Fibroblast of the aortic adventitia (primary cell): ENCODE measurements at regions not wholly inside any gene's neighbourhood (a gene's known extent, or its start where the extent isn't known, plus 50 kb on each side); places are given as distances from the start of the nearest gene placed in this dataset.

Source experiments
- DNase-seq: peaks from one replicate; pipeline ENCODE4 v3.0.0-alpha.2; 2010; ENCODE audit warnings: low read depth
- H3K4me3 ChIP-seq: 2 replicates; pipeline ENCODE4 v1.5.1; 2011; ENCODE audit warnings: low read depth, mild to moderate bottlenecking, control low read depth, low read length, moderate library complexity
- TF ChIP-seq, protein P1 (sequence below): IDR thresholded peaks from 2 replicates; pipeline ENCODE4 v1.5.1; 2011; ENCODE audit warnings: mild to moderate bottlenecking, low read length, control low read depth, inconsistent platforms; ENCODE audit not compliant: insufficient read depth

- no peak overlapping the region for H3K4me3 ChIP-seq
- no peak for DNase-seq
- TF ChIP-seq, protein P1, sequence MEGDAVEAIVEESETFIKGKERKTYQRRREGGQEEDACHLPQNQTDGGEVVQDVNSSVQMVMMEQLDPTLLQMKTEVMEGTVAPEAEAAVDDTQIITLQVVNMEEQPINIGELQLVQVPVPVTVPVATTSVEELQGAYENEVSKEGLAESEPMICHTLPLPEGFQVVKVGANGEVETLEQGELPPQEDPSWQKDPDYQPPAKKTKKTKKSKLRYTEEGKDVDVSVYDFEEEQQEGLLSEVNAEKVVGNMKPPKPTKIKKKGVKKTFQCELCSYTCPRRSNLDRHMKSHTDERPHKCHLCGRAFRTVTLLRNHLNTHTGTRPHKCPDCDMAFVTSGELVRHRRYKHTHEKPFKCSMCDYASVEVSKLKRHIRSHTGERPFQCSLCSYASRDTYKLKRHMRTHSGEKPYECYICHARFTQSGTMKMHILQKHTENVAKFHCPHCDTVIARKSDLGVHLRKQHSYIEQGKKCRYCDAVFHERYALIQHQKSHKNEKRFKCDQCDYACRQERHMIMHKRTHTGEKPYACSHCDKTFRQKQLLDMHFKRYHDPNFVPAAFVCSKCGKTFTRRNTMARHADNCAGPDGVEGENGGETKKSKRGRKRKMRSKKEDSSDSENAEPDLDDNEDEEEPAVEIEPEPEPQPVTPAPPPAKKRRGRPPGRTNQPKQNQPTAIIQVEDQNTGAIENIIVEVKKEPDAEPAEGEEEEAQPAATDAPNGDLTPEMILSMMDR: no peak
Observed at GRCh38 chr13:40186626-40187323, 479.7 kb downstream of the FOXO1 start.

DNA sequence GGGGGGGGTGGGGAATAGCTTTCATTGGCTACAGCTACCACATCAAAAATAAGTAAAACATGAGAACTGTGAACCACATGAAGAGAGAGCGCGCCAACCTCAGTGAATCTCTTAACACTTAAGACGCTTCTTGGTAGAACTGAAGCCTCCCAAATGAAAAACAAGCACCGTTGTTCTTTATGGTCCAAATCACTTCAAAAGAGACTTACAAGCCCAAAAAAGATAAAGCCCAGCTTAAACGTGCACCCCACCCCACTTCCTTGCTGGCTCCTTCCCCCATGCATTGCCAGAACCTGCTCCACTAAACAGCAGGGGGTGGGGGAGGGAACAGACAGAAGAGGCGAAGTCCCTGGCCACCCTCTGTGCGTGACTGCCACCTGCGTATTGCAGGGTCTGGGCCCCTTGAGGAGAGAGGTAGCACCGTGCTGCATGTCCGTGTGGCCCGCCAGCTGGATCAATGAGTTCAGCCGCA lies 479.1 kb downstream of the FOXO1 start:
- DNase-seq: no peak
- TF ChIP-seq, protein P1: no peak
- H3K4me3 ChIP-seq: no peak overlapping the region

DNA sequence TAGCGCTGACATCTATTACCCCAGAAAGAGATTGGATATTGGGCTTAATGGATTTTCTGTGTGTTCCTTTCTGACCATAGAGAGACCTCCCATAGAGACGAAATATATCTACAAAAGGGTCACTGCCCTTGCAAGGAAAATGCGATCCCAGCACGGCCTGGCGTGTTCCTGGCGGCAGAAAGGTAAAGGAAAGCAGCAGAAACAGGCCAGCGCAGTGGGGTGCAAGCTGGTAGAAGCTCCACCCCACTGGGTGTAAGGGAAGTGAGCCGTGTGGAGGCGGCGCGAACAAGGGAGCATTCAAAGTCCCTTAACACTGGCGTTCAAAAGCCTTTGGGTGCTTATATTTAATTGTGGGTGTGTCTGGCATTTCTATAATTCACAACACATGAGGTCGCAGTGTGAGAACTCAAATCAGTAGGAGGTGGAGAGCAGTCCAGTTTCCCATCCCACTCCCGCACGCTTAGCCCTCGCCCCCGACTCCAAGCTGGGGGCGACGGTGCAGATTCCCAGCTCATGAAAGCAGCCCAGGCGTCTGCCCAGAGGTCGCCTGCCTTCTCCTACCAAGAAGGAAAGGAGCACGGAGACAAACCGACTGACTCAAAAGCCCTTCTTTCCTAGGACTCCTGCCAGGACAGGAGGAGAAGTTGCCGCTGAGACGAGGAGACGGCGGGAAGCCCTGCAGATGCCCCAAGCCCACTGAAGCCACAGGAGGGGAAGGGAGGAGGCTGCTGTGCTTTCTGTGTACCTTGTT lies 478.4 kb downstream of the FOXO1 start:
- no peak for DNase-seq
- TF ChIP-seq, protein P1: no peak
- no peak overlapping the region for H3K4me3 ChIP-seq

GRCh38 chr13:40189426-40189825 lies 477.0 kb downstream of the FOXO1 start:
- DNase-seq: no peak
- TF ChIP-seq, protein P1: no peak
- H3K4me3 ChIP-seq: no peak overlapping the region

- TF ChIP-seq, protein P1: no peak
- no peak overlapping the region for H3K4me3 ChIP-seq
- peak; percentile 25 for DNase-seq
Observed at GRCh38 chr13:40189898-40190630, 476.4 kb downstream of the FOXO1 start.

DNA sequence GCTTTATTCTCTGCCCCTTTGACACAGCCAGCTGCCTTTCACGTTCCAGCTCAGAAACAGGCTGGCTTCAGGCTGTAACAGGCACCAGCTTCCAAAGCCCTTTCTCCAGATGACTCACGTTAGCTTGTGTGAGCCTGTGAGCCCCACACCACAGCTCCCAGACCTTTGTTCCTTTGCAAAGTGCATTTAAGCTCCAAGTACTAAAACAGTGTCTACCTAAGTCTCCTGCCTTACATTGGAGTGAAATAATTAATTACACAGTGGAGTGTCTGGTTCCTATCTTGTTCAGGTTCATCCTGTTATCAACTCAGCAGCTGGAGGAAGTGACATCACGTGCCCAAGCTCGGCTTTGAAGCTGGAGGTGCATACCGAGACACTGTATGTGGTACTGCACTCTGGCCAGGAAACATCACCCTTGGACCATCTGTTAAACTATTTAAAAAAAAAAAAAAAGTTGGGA lies 475.8 kb downstream of the FOXO1 start:
- TF ChIP-seq, protein P1: no peak
- DNase-seq: peak; percentile 82

More for the DNA sequence above, 475.8 kb downstream of the FOXO1 start:
- no peak overlapping the region for H3K4me3 ChIP-seq
